GF-D8 (cell line): ENCODE measurements at regions not wholly inside any gene's neighbourhood (a gene's known extent, or its start where the extent isn't known, plus 50 kb on each side); places are given as distances from the start of the nearest gene placed in this dataset.

Source experiments
- DNase-seq: peaks from one replicate; lab custom pipeline; 2025; lab: John Stamatoyannopoulos, UW

GRCh38 chr1:80778094-80778840 is 1022.5 kb upstream of the ADGRL2 start:
- DNase-seq: no peak

- no peak for DNase-seq
Measured at GRCh38 chr1:80776266-80776665, 1024.5 kb upstream of the ADGRL2 start.

- no peak for DNase-seq
Measured at GRCh38 chr1:80769208-80769750, 1031.5 kb upstream of the ADGRL2 start.

GRCh38 chr1:80767711-80768110 is 1033.0 kb upstream of the ADGRL2 start:
- DNase-seq: no peak

GRCh38 chr1:80759354-80759753 is 1041.4 kb upstream of the ADGRL2 start:
- no peak for DNase-seq

GRCh38 chr1:80755944-80756343 is 1044.8 kb upstream of the ADGRL2 start:
- no peak for DNase-seq

GRCh38 chr1:80751204-80751603 is 1049.5 kb upstream of the ADGRL2 start:
- no peak for DNase-seq

GRCh38 chr1:80731241-80731894 is 1069.4 kb upstream of the ADGRL2 start:
- DNase-seq: no peak

GRCh38 chr1:80722611-80723010 is 1078.1 kb upstream of the ADGRL2 start:
- no peak for DNase-seq

GRCh38 chr1:80706526-80706925 is 1094.2 kb upstream of the ADGRL2 start:
- DNase-seq: no peak

GRCh38 chr1:80678438-80678837 is 1122.3 kb upstream of the ADGRL2 start:
- DNase-seq: no peak

GRCh38 chr1:80675454-80675853 is 1125.3 kb upstream of the ADGRL2 start:
- no peak for DNase-seq

GRCh38 chr1:80673935-80674597 is 1126.7 kb upstream of the ADGRL2 start:
- DNase-seq: no peak

- DNase-seq: no peak
Measured at GRCh38 chr1:80668372-80668771, 1132.4 kb upstream of the ADGRL2 start.

GRCh38 chr1:80666073-80666472 is 1134.7 kb upstream of the ADGRL2 start:
- no peak for DNase-seq

- no peak for DNase-seq
Measured at GRCh38 chr1:80659161-80659560, 1141.6 kb upstream of the ADGRL2 start.

GRCh38 chr1:80657707-80658106 is 1143.0 kb upstream of the ADGRL2 start:
- no peak for DNase-seq

- no peak for DNase-seq
Measured at GRCh38 chr1:80657044-80657643, 1143.6 kb upstream of the ADGRL2 start.

- DNase-seq: no peak
Measured at GRCh38 chr1:80656641-80657040, 1144.1 kb upstream of the ADGRL2 start.

GRCh38 chr1:80656014-80656636 is 1144.6 kb upstream of the ADGRL2 start:
- no peak for DNase-seq

- no peak for DNase-seq
Measured at GRCh38 chr1:80646053-80646452, 1154.7 kb upstream of the ADGRL2 start.

GRCh38 chr1:80645621-80646020 is 1155.1 kb upstream of the ADGRL2 start:
- no peak for DNase-seq
